ENCODE measurements at regions not wholly inside any gene's neighbourhood (a gene's known extent, or its start where the extent isn't known, plus 50 kb on each side); places are given as distances from the start of the nearest gene placed in this dataset.

GRCh38 chr5:9789777-9790176, 159.6 kb upstream of the TAS2R1 start:
- TF ChIP-seq, protein P1, sequence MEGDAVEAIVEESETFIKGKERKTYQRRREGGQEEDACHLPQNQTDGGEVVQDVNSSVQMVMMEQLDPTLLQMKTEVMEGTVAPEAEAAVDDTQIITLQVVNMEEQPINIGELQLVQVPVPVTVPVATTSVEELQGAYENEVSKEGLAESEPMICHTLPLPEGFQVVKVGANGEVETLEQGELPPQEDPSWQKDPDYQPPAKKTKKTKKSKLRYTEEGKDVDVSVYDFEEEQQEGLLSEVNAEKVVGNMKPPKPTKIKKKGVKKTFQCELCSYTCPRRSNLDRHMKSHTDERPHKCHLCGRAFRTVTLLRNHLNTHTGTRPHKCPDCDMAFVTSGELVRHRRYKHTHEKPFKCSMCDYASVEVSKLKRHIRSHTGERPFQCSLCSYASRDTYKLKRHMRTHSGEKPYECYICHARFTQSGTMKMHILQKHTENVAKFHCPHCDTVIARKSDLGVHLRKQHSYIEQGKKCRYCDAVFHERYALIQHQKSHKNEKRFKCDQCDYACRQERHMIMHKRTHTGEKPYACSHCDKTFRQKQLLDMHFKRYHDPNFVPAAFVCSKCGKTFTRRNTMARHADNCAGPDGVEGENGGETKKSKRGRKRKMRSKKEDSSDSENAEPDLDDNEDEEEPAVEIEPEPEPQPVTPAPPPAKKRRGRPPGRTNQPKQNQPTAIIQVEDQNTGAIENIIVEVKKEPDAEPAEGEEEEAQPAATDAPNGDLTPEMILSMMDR (conservative IDR thresholded peaks at IDR 0.05), result no peak
- no peak for TF ChIP-seq ZFX (IDR thresholded peaks at IDR 0.05)
